GM23338 (cell line): ENCODE measurements at regions not wholly inside any gene's neighbourhood (a gene's known extent, or its start where the extent isn't known, plus 50 kb on each side); places are given as distances from the start of the nearest gene placed in this dataset.

Experiments
- EZH2phosphoT487 ChIP-seq: fragments of 200-600 bp; sonication (generic); IDR thresholded peaks from one replicate; pipeline ENCODE4 v1.8.1; 2018; ENCODE audit warnings: antibody characterized with exemption; ENCODE audit not compliant: unreplicated experiment
- POLR2AphosphoS5 ChIP-seq: IDR thresholded peaks from 2 replicates; pipeline ENCODE4 v1.6.1; 2016; ENCODE audit warnings: antibody characterized with exemption, low read depth
- TF ChIP-seq, protein P1 (sequence below), 2 experiments: fragments of 200-600 bp in 1 of 2; sonication (generic) in 1 of 2; conservative IDR thresholded peaks; 2 replicates each; pipeline versions ENCODE4 v1.5.1 to v1.6.1; 2016 to 2017; ENCODE audit warnings: antibody characterized with exemption in 2 of 2, low read depth in 2 of 2, mild to moderate bottlenecking in 2 of 2, moderate library complexity in 1 of 2

DNA sequence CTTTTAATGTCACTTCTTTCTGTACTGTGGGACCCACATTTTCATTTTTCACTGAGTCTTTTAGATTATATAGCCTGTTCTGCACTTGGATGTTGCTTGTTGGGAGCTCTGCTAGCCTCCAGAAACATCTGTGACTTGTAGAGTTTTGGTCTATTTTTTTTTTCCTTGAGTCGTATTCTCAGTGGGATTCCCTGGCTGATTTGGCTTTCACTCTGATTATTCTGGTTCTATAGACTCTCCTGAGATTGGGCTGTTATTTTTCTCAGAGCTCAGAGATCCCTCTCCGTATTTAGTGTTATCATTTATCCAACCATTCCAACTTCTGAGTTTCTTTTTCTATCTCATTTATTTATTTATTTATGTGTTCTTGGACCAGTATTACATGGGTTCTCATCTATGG is 339.3 kb downstream of the FAM170A start:
- TF ChIP-seq, protein P1, sequence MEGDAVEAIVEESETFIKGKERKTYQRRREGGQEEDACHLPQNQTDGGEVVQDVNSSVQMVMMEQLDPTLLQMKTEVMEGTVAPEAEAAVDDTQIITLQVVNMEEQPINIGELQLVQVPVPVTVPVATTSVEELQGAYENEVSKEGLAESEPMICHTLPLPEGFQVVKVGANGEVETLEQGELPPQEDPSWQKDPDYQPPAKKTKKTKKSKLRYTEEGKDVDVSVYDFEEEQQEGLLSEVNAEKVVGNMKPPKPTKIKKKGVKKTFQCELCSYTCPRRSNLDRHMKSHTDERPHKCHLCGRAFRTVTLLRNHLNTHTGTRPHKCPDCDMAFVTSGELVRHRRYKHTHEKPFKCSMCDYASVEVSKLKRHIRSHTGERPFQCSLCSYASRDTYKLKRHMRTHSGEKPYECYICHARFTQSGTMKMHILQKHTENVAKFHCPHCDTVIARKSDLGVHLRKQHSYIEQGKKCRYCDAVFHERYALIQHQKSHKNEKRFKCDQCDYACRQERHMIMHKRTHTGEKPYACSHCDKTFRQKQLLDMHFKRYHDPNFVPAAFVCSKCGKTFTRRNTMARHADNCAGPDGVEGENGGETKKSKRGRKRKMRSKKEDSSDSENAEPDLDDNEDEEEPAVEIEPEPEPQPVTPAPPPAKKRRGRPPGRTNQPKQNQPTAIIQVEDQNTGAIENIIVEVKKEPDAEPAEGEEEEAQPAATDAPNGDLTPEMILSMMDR (conservative IDR thresholded peaks at IDR 0.05; ENCODE audit: low read depth in 2 of 2) = no peak
- TF ChIP-seq POLR2AphosphoS5 (no peak), EZH2phosphoT487 (no peak)
